ENCODE measurements at regions not wholly inside any gene's neighbourhood (a gene's known extent, or its start where the extent isn't known, plus 50 kb on each side); places are given as distances from the start of the nearest gene placed in this dataset.

DNA sequence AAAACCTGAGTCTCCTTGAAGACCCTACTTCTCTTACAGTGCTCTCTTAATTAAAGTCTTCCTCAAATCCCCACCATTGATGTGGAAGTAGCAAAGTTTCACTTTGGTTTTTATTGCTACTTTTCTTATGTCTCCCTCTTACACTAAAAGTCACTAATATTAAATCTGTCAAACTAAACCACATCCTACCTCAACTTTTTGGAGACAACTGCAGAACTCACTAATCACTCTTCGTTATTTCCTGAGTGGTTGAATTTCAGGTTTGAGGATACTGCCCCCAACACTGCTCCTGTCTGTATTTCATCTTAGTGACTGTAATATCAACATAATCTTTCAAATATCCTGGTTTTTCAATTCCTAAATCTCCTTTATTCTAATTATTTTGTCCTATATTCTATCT, 213.0 kb upstream of the PDE3A start:
- TF ChIP-seq TEAD4 (IDR thresholded peaks at IDR 0.05) (no peak), EP300 (IDR thresholded peaks at IDR 0.05; ENCODE audit: borderline replicate concordance) (no peak), CREB1 (IDR thresholded peaks at IDR 0.05; ENCODE audit: low read depth) (no peak), CEBPB (IDR thresholded peaks at IDR 0.05) (no peak), NFIC (IDR thresholded peaks at IDR 0.05) (no peak)
- TF ChIP-seq, protein P1, sequence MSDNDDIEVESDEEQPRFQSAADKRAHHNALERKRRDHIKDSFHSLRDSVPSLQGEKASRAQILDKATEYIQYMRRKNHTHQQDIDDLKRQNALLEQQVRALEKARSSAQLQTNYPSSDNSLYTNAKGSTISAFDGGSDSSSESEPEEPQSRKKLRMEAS (IDR thresholded peaks at IDR 0.05), result no peak
- TF ChIP-seq, protein P2, sequence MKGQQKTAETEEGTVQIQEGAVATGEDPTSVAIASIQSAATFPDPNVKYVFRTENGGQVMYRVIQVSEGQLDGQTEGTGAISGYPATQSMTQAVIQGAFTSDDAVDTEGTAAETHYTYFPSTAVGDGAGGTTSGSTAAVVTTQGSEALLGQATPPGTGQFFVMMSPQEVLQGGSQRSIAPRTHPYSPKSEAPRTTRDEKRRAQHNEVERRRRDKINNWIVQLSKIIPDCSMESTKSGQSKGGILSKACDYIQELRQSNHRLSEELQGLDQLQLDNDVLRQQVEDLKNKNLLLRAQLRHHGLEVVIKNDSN (IDR thresholded peaks at IDR 0.05), result no peak

DNA sequence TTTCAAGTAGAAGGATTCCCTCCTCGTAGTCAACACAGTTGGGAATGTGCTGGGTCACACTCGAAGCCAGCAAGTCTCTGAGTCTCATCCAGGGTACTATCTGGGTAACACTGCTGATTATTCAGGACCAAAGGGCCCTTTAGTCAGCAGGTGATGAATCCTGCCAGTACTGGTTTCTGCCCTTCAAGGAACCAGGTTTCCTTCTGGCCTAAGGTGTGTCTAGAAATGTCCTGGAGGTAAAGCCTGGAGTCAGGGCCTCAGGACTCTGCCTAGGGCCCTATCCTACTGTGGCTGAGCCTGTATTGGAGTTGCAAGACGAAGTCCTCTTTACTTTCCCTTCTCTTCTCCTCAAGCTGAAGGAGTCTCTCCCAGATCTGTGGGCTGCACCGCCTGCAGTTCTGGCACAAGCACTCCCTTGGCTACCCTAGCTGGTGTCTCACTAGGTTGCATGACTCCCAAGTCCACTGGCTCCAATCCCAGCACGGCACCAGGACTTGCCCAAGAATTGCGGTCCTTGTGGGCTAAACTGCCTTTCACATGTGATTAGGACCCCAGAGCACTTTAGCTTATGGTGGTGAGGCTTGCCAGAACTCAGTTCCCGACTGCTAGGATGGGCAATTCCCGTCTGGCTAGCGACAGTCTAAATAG, 193.7 kb upstream of the PDE3A start:
- TF ChIP-seq TCF12 (IDR thresholded peaks at IDR 0.05; ENCODE audit: low read depth), result no peak
- no peak for TF ChIP-seq RAD21 (IDR thresholded peaks at IDR 0.05; ENCODE audit: low read depth)
- TF ChIP-seq NFIC (IDR thresholded peaks at IDR 0.05), result no peak
- TF ChIP-seq TAF1 (IDR thresholded peaks at IDR 0.05; ENCODE audit: low read depth), result no peak
- TF ChIP-seq TEAD4 (IDR thresholded peaks at IDR 0.05), result no peak
- no peak for TF ChIP-seq ZBTB7A (IDR thresholded peaks at IDR 0.05; ENCODE audit: low read depth)
- TF ChIP-seq, protein P3, sequence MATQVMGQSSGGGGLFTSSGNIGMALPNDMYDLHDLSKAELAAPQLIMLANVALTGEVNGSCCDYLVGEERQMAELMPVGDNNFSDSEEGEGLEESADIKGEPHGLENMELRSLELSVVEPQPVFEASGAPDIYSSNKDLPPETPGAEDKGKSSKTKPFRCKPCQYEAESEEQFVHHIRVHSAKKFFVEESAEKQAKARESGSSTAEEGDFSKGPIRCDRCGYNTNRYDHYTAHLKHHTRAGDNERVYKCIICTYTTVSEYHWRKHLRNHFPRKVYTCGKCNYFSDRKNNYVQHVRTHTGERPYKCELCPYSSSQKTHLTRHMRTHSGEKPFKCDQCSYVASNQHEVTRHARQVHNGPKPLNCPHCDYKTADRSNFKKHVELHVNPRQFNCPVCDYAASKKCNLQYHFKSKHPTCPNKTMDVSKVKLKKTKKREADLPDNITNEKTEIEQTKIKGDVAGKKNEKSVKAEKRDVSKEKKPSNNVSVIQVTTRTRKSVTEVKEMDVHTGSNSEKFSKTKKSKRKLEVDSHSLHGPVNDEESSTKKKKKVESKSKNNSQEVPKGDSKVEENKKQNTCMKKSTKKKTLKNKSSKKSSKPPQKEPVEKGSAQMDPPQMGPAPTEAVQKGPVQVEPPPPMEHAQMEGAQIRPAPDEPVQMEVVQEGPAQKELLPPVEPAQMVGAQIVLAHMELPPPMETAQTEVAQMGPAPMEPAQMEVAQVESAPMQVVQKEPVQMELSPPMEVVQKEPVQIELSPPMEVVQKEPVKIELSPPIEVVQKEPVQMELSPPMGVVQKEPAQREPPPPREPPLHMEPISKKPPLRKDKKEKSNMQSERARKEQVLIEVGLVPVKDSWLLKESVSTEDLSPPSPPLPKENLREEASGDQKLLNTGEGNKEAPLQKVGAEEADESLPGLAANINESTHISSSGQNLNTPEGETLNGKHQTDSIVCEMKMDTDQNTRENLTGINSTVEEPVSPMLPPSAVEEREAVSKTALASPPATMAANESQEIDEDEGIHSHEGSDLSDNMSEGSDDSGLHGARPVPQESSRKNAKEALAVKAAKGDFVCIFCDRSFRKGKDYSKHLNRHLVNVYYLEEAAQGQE (IDR thresholded peaks at IDR 0.05; ENCODE audit: low read depth), result no peak
- no peak for TF ChIP-seq YY1 (IDR thresholded peaks at IDR 0.05; ENCODE audit: low read depth)
- no peak for TF ChIP-seq CEBPB (IDR thresholded peaks at IDR 0.05)
- TF ChIP-seq CREB1 (IDR thresholded peaks at IDR 0.05; ENCODE audit: low read depth), result no peak
- no peak for TF ChIP-seq EGR1 (IDR thresholded peaks at IDR 0.05)
- TF ChIP-seq, protein P1 (IDR thresholded peaks at IDR 0.05), result no peak
- TF ChIP-seq EP300 (IDR thresholded peaks at IDR 0.05; ENCODE audit: borderline replicate concordance), result no peak
- TF ChIP-seq, protein P2 (IDR thresholded peaks at IDR 0.05), result no peak
- no peak for TF ChIP-seq FOXM1 (IDR thresholded peaks at IDR 0.05; ENCODE audit: borderline replicate concordance, low read depth)

DNA sequence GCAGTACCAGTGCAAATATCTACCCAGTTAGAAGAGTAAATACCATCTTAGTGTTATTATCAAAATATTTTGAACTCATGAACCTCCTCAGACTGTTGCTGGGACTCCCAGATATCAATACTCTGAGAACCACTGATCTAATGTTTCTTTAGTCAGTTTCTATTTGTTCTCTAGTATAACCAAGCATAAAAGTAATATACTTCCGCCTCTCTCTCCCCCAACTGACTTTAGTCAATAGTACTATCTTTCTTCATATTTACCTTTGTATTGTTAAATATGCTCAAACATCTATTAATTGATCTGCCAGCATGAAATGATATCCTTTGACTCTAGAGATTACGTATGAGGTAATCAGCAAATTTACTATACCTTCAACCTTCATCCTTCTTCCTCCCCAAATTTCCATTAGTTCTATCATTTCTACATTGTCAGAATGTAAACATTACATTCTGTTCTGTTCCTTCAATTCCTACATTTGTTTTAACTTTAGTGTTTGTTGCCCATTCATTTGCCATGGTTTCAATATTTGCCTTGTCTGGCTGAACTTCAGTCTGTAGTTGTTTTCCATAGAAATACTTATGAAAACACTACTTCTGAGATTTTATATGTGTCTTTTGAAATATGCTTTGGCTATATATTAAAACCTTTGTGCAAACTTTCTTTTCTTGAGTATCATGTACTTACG, 192.5 kb upstream of the PDE3A start:
- TF ChIP-seq TAF1 (IDR thresholded peaks at IDR 0.05; ENCODE audit: low read depth), result no peak
- TF ChIP-seq EGR1 (IDR thresholded peaks at IDR 0.05), result no peak
- no peak for TF ChIP-seq YY1 (IDR thresholded peaks at IDR 0.05; ENCODE audit: low read depth)
- TF ChIP-seq ZBTB7A (IDR thresholded peaks at IDR 0.05; ENCODE audit: low read depth), result no peak
- TF ChIP-seq NFIC (IDR thresholded peaks at IDR 0.05), result no peak
- TF ChIP-seq, protein P2 (IDR thresholded peaks at IDR 0.05), result no peak
- TF ChIP-seq EP300 (IDR thresholded peaks at IDR 0.05; ENCODE audit: borderline replicate concordance), result no peak
- no peak for TF ChIP-seq TEAD4 (IDR thresholded peaks at IDR 0.05)
- no peak for TF ChIP-seq TCF12 (IDR thresholded peaks at IDR 0.05; ENCODE audit: low read depth)
- TF ChIP-seq FOXM1 (IDR thresholded peaks at IDR 0.05; ENCODE audit: borderline replicate concordance, low read depth), result no peak
- TF ChIP-seq, protein P3 (IDR thresholded peaks at IDR 0.05; ENCODE audit: low read depth), result no peak
- TF ChIP-seq RAD21 (IDR thresholded peaks at IDR 0.05; ENCODE audit: low read depth), result no peak
- TF ChIP-seq, protein P1 (IDR thresholded peaks at IDR 0.05), result no peak
- no peak for TF ChIP-seq CEBPB (IDR thresholded peaks at IDR 0.05)
- TF ChIP-seq CREB1 (IDR thresholded peaks at IDR 0.05; ENCODE audit: low read depth), result no peak

DNA sequence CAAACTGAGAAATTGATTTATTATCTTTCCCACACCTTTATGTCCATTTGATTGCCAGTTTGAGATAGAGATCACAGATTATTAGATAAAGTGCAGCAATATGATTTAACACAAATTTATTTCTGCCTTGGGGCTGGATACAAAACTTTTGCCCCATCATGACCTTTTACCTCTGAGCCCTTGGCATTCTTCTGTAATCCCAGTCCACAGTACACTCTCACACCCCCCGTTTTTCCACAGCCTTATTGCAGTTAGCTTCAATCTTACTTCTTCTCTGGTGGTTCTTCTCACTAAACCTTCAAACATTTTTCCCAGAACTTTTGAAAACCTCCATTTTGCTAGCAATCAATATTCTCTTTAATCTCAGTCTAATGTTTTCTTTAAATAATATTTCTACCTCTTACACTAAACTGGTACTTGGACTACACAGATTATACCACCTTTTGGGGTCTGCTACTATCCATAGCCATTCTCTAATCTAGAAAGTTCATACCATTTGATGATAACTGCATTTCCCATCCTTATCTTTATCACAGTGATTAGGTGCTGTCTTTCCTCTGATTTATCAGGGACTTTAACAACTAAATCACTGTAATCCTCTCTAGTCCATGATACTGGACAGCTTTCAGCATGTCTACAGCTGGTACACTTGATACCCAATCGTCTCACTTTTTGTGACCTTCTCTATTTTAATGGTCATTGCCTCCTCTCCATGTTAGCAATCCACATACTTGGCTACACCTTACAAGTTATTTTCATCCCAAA, 186.7 kb upstream of the PDE3A start:
- TF ChIP-seq, protein P1 (IDR thresholded peaks at IDR 0.05), result no peak
- no peak for TF ChIP-seq ZBTB7A (IDR thresholded peaks at IDR 0.05; ENCODE audit: low read depth)
- TF ChIP-seq CEBPB (IDR thresholded peaks at IDR 0.05), result no peak
- TF ChIP-seq, protein P3 (IDR thresholded peaks at IDR 0.05; ENCODE audit: low read depth), result no peak
- TF ChIP-seq FOXM1 (IDR thresholded peaks at IDR 0.05; ENCODE audit: borderline replicate concordance, low read depth), result no peak
- TF ChIP-seq TEAD4 (IDR thresholded peaks at IDR 0.05), result no peak
- no peak for TF ChIP-seq EGR1 (IDR thresholded peaks at IDR 0.05)
- no peak for TF ChIP-seq YY1 (IDR thresholded peaks at IDR 0.05; ENCODE audit: low read depth)
- no peak for TF ChIP-seq EP300 (IDR thresholded peaks at IDR 0.05; ENCODE audit: borderline replicate concordance)
- TF ChIP-seq TAF1 (IDR thresholded peaks at IDR 0.05; ENCODE audit: low read depth), result no peak
- no peak for TF ChIP-seq TCF12 (IDR thresholded peaks at IDR 0.05; ENCODE audit: low read depth)
- TF ChIP-seq, protein P2 (IDR thresholded peaks at IDR 0.05), result no peak
- no peak for TF ChIP-seq CREB1 (IDR thresholded peaks at IDR 0.05; ENCODE audit: low read depth)
- no peak for TF ChIP-seq NFIC (IDR thresholded peaks at IDR 0.05)
- TF ChIP-seq RAD21 (IDR thresholded peaks at IDR 0.05; ENCODE audit: low read depth), result no peak
